Heart left ventricle (tissue), 13 donors: ENCODE measurements at regions not wholly inside any gene's neighbourhood (a gene's known extent, or its start where the extent isn't known, plus 50 kb on each side); places are given as distances from the start of the nearest gene placed in this dataset.

ENCODE experiments used
- CTCF ChIP-seq, 12 donors: fragments of 200-600 bp; sonication (generic) in 4 of 12; IDR thresholded peaks; one replicate each; pipeline versions ENCODE4 v1.5.0 to v1.8.0; 2018 to 2022; ENCODE audit warnings: antibody characterized with exemption in 12 of 12, mild to moderate bottlenecking in 5 of 12
- POLR2A ChIP-seq, 2 donors: fragments of 450-650 bp; IDR thresholded peaks; one replicate each; pipeline ENCODE4 v1.6.1; 2017; ENCODE audit warnings: antibody characterized with exemption in 2 of 2, mild to moderate bottlenecking in 2 of 2, moderate library complexity in 2 of 2
- donor health status: ischemic (EF 13 %, LVEDD 7.1; RV severe dilation, severe dysfunction).
- donor health status: DM: no; HTN: yes; CAD: no.
- donor health status: DM: no; HTN: no; CAD: no.
- donor health status: ischemic (EF 25% LVEDD 6.9; RV normal size, moderate dysfunction).
- donor health status: ischemic (EF 25% LVEDD 5.7; RV mildly dilated, moderate dysfunction).
- donor health status: ischemic (EF 35%, LVEDD 5.7; RV mildly dilated, moderate dysfunction).
- donor health status: nonischemic (EF 11% LVEDD 7.7; RV severe dilation, severe dysfunction).
- donor health status: DM: yes; HTN: yes; CAD: no.
- donor health status: PGD.
- donor health status: ischemic (EF 29% LVEDD 5.4; RV normal size, mild dysfunction).
- donor health status: nonischemic (EF 23%, LVEDD 6.1; RV moderate dilation, normal function).

- TF ChIP-seq CTCF (IDR thresholded peaks at IDR 0.05) (no peak), POLR2A (IDR thresholded peaks at IDR 0.05) (no peak)
Measured at GRCh38 chr4:149277705-149278104, 537.9 kb downstream of the IQCM start.
